Activated naive CD8-positive, alpha-beta T cell treated with anti-CD3 and anti-CD28 coated beads for 36 hours (primary cell): ENCODE measurements at regions not wholly inside any gene's neighbourhood (a gene's known extent, or its start where the extent isn't known, plus 50 kb on each side); places are given as distances from the start of the nearest gene placed in this dataset.

Experiments used
- DNase-seq: peaks from one replicate; pipeline ENCODE4 v3.0.0; 2021
- H3K27ac Mint-ChIP-seq: one replicate; pipeline ENCODE4 v1.8.0; 2022; ENCODE audit warnings: mild to moderate bottlenecking, moderate library complexity, mixed read lengths
- H3K27me3 Mint-ChIP-seq: one replicate; pipeline ENCODE4 v1.8.0; 2022; ENCODE audit warnings: mild to moderate bottlenecking, mixed read lengths
- H3K36me3 Mint-ChIP-seq: one replicate; pipeline ENCODE4 v1.8.0; 2021; ENCODE audit warnings: mild to moderate bottlenecking, mixed read lengths
- H3K4me1 Mint-ChIP-seq: one replicate; pipeline ENCODE4 v1.8.0; 2021; ENCODE audit warnings: mixed read lengths
- H3K4me3 Mint-ChIP-seq: one replicate; pipeline ENCODE4 v1.8.0; 2022; ENCODE audit warnings: mild to moderate bottlenecking, moderate library complexity, mixed read lengths
- H3K9me3 Mint-ChIP-seq: one replicate; pipeline ENCODE4 v1.8.0; 2022; ENCODE audit warnings: mixed read lengths

GRCh38 chr2:180394305-180394704 lies 387.2 kb upstream of the CWC22 start:
- H3K4me1 Mint-ChIP-seq, result no peaks in the 10 kb centered on the region
- peaks cover 15% of the 10 kb centered on the region for H3K9me3 Mint-ChIP-seq

DNA sequence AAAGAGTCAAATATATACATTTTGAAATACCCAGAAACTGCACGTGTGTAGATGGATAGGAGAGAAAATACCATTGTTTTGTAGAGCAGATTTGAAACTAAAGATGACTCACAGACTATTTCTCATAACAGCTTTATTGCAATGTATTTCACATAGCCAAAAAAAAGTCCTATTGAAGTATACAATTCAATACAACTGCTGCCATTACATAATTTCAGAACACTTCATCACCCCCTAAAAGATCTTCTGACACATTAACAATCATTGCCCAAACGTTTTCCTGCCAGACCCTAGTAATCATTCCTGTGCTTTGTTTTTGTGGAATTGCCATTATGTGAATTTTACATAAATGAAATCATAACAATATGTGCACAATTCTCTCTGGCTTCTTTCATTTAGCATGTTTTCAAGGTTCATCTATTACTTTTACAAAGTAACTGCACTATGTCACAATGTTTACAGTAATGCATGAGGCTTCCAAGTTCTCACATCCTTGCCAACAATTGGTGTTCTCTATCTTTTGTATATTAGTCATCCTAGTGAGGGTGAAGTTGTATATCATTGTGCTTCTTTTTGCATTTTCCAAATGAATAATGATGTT lies 378.6 kb upstream of the CWC22 start:
- Mint-ChIP-seq H3K27ac (no peak overlapping the region), H3K27me3 (no peaks in the 10 kb centered on the region), H3K36me3 (no peaks in the 10 kb centered on the region), H3K9me3 (peaks cover 6% of the 10 kb centered on the region), H3K4me3 (no peak overlapping the region), H3K4me1 (no peaks in the 10 kb centered on the region)
- no peak for DNase-seq

More at GRCh38 chr2:180394305-180394704, 387.2 kb upstream of the CWC22 start:
- no peak overlapping the region for H3K4me3 Mint-ChIP-seq
- H3K27me3 Mint-ChIP-seq, result no peaks in the 10 kb centered on the region
- DNase-seq, result no peak
- H3K36me3 Mint-ChIP-seq, result no peaks in the 10 kb centered on the region
- no peak overlapping the region for H3K27ac Mint-ChIP-seq

- no peak overlapping the region for H3K27ac Mint-ChIP-seq
- no peak for DNase-seq
- H3K4me1 Mint-ChIP-seq, result no peaks in the 10 kb centered on the region
- no peaks in the 10 kb centered on the region for H3K36me3 Mint-ChIP-seq
- peaks cover 1% of the 10 kb centered on the region for H3K9me3 Mint-ChIP-seq
- H3K27me3 Mint-ChIP-seq, result no peaks in the 10 kb centered on the region
- no peak overlapping the region for H3K4me3 Mint-ChIP-seq
Observed at GRCh38 chr2:180376066-180376465, 369.0 kb upstream of the CWC22 start.

GRCh38 chr2:180374502-180375281 lies 367.6 kb upstream of the CWC22 start:
- Mint-ChIP-seq H3K36me3 (no peaks in the 10 kb centered on the region), H3K4me3 (no peak overlapping the region), H3K27ac (no peak overlapping the region), H3K27me3 (no peaks in the 10 kb centered on the region), H3K4me1 (no peaks in the 10 kb centered on the region), H3K9me3 (no peaks in the 10 kb centered on the region)
- no peak for DNase-seq

- Mint-ChIP-seq H3K36me3 (no peaks in the 10 kb centered on the region), H3K4me1 (no peaks in the 10 kb centered on the region), H3K4me3 (no peak overlapping the region), H3K9me3 (no peaks in the 10 kb centered on the region), H3K27me3 (no peaks in the 10 kb centered on the region), H3K27ac (no peak overlapping the region)
- DNase-seq, result no peak
Observed at GRCh38 chr2:180370511-180371205, 363.6 kb upstream of the CWC22 start.

- no peak for DNase-seq
- Mint-ChIP-seq H3K4me3 (no peak overlapping the region), H3K27ac (no peak overlapping the region), H3K36me3 (no peaks in the 10 kb centered on the region), H3K4me1 (no peaks in the 10 kb centered on the region), H3K9me3 (no peaks in the 10 kb centered on the region), H3K27me3 (no peaks in the 10 kb centered on the region)
Observed at GRCh38 chr2:180368881-180369280, 361.8 kb upstream of the CWC22 start.

GRCh38 chr2:180367815-180368214 lies 360.7 kb upstream of the CWC22 start:
- H3K4me3 Mint-ChIP-seq, result no peak overlapping the region
- no peaks in the 10 kb centered on the region for H3K4me1 Mint-ChIP-seq
- H3K36me3 Mint-ChIP-seq, result no peaks in the 10 kb centered on the region
- no peak overlapping the region for H3K27ac Mint-ChIP-seq
- DNase-seq, result no peak
- no peaks in the 10 kb centered on the region for H3K27me3 Mint-ChIP-seq
- no peaks in the 10 kb centered on the region for H3K9me3 Mint-ChIP-seq

GRCh38 chr2:180366481-180366880 lies 359.4 kb upstream of the CWC22 start:
- no peak overlapping the region for H3K27ac Mint-ChIP-seq
- no peak overlapping the region for H3K4me3 Mint-ChIP-seq
- no peaks in the 10 kb centered on the region for H3K4me1 Mint-ChIP-seq
- no peaks in the 10 kb centered on the region for H3K36me3 Mint-ChIP-seq
- no peaks in the 10 kb centered on the region for H3K27me3 Mint-ChIP-seq
- no peaks in the 10 kb centered on the region for H3K9me3 Mint-ChIP-seq
- no peak for DNase-seq

- no peaks in the 10 kb centered on the region for H3K9me3 Mint-ChIP-seq
- H3K27ac Mint-ChIP-seq, result no peak overlapping the region
- no peaks in the 10 kb centered on the region for H3K27me3 Mint-ChIP-seq
- H3K36me3 Mint-ChIP-seq, result no peaks in the 10 kb centered on the region
- H3K4me1 Mint-ChIP-seq, result no peaks in the 10 kb centered on the region
- DNase-seq, result no peak
- H3K4me3 Mint-ChIP-seq, result no peak overlapping the region
Observed at GRCh38 chr2:180364719-180365118, 357.6 kb upstream of the CWC22 start.

DNA sequence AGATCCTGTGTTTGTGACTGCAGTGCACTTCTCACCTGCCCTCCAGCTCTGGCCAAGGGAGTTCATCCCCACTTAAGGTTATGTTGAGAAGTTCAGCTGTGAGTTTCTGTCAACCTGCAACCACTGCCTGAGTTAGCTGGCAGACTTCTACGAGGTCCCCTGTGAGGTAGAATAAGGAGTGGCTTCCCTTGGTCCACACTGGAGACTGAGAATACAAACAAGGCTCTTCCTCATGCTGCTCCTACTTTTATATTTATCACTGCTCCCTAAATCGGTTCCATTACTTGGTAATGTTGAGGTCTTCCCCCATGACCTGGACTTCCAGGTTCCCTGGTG lies 353.2 kb upstream of the CWC22 start:
- no peaks in the 10 kb centered on the region for H3K9me3 Mint-ChIP-seq
- no peaks in the 10 kb centered on the region for H3K36me3 Mint-ChIP-seq
- no peaks in the 10 kb centered on the region for H3K4me1 Mint-ChIP-seq
- no peak overlapping the region for H3K27ac Mint-ChIP-seq
- DNase-seq, result no peak
- H3K27me3 Mint-ChIP-seq, result no peaks in the 10 kb centered on the region
- H3K4me3 Mint-ChIP-seq, result no peak overlapping the region

DNA sequence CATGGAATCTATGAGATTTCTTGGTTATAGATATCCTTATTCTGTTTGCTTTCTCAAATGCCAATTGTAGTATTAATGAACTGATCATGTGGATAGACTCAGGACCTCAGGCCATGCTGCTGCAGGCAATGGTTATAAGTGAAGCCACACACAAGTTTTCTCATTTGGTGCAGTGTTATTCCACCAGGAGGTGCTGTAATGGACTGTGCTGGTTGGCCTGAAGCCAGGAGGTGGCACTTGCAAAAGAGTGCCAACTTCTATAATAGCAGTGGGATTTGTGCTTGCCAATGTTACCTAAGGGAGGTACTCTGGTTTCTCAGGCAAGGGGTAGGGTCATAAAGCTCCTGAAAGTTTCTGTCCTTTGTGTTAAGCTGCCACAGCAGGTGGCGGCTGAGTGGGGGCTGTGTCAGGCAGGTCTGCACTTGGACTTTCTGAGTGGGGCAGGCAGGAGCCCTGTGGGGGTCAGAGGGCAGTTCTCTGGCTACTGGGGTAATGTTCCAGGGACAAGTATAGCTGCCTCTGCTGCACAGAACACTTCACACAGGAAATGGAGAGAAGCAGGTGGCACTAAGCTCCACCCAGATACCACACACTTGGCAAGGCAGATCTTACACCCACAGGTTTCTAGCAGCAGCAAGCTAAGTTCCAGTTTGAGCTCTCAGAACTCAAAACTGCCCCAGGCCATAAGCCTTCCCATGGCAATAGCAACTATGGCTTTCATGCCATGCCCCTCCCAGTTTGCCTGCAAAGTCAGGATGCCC lies 352.6 kb upstream of the CWC22 start:
- H3K36me3 Mint-ChIP-seq, result no peaks in the 10 kb centered on the region
- H3K27ac Mint-ChIP-seq, result no peak overlapping the region
- no peaks in the 10 kb centered on the region for H3K4me1 Mint-ChIP-seq
- no peak overlapping the region for H3K4me3 Mint-ChIP-seq
- no peaks in the 10 kb centered on the region for H3K9me3 Mint-ChIP-seq
- DNase-seq, result no peak
- H3K27me3 Mint-ChIP-seq, result no peaks in the 10 kb centered on the region

DNA sequence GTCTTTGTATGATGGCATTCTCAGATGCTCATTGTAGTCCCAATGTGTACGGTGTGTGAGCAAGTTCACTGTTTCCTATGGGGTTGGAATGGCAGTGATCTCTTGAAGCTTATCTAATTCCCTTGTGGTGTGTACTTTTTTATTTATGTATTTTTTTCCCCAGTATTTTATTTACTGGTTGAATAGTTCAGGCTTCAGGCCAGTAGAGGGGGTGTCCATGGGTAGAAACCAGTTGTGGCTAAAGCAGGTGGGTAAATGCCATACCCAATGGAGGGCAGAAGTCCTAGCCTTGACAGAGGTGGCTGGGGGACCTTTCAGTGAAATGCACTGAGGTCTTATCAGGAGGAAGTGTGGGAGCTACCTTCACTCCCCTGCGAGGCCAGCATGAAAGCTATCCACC lies 351.4 kb upstream of the CWC22 start:
- no peaks in the 10 kb centered on the region for H3K4me1 Mint-ChIP-seq
- no peak overlapping the region for H3K27ac Mint-ChIP-seq
- no peak for DNase-seq
- H3K27me3 Mint-ChIP-seq, result no peaks in the 10 kb centered on the region
- no peaks in the 10 kb centered on the region for H3K9me3 Mint-ChIP-seq
- no peaks in the 10 kb centered on the region for H3K36me3 Mint-ChIP-seq
- no peak overlapping the region for H3K4me3 Mint-ChIP-seq

- Mint-ChIP-seq H3K9me3 (no peaks in the 10 kb centered on the region), H3K4me1 (no peaks in the 10 kb centered on the region), H3K27ac (no peak overlapping the region), H3K4me3 (no peak overlapping the region), H3K27me3 (no peaks in the 10 kb centered on the region), H3K36me3 (no peaks in the 10 kb centered on the region)
- no peak for DNase-seq
Observed at GRCh38 chr2:180356676-180357075, 349.6 kb upstream of the CWC22 start.

DNA sequence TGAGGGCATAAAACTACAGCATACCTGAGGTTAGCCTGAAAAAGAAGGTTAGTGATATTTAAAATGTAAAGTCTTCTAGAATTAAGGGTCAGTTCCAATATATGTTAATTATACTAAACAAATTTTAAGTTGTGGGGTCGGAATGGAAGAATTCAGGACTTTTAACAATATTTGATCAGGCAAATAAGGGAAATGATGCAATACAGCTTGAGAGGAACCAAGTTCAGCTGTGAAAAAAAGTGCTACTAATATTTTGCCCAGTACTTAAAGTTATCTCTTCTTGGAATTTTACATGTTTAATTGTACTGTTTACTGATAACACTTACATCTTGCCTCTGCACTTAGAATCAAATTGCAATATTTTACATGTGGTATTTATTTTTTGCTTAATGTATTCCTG lies 345.5 kb upstream of the CWC22 start:
- Mint-ChIP-seq H3K4me3 (no peak overlapping the region), H3K36me3 (no peaks in the 10 kb centered on the region), H3K4me1 (no peaks in the 10 kb centered on the region), H3K27ac (no peak overlapping the region), H3K9me3 (no peaks in the 10 kb centered on the region), H3K27me3 (no peaks in the 10 kb centered on the region)
- DNase-seq, result no peak

GRCh38 chr2:180349809-180350208 lies 342.7 kb upstream of the CWC22 start:
- Mint-ChIP-seq H3K27ac (no peak overlapping the region), H3K4me3 (no peak overlapping the region), H3K27me3 (no peaks in the 10 kb centered on the region), H3K4me1 (no peaks in the 10 kb centered on the region), H3K36me3 (no peaks in the 10 kb centered on the region), H3K9me3 (no peaks in the 10 kb centered on the region)
- no peak for DNase-seq
